ENCODE measurements at regions not wholly inside any gene's neighbourhood (a gene's known extent, or its start where the extent isn't known, plus 50 kb on each side); places are given as distances from the start of the nearest gene placed in this dataset.
A peak's percentile ranks its signal among the peaks of the same experiment; 100 is the strongest.

DNA sequence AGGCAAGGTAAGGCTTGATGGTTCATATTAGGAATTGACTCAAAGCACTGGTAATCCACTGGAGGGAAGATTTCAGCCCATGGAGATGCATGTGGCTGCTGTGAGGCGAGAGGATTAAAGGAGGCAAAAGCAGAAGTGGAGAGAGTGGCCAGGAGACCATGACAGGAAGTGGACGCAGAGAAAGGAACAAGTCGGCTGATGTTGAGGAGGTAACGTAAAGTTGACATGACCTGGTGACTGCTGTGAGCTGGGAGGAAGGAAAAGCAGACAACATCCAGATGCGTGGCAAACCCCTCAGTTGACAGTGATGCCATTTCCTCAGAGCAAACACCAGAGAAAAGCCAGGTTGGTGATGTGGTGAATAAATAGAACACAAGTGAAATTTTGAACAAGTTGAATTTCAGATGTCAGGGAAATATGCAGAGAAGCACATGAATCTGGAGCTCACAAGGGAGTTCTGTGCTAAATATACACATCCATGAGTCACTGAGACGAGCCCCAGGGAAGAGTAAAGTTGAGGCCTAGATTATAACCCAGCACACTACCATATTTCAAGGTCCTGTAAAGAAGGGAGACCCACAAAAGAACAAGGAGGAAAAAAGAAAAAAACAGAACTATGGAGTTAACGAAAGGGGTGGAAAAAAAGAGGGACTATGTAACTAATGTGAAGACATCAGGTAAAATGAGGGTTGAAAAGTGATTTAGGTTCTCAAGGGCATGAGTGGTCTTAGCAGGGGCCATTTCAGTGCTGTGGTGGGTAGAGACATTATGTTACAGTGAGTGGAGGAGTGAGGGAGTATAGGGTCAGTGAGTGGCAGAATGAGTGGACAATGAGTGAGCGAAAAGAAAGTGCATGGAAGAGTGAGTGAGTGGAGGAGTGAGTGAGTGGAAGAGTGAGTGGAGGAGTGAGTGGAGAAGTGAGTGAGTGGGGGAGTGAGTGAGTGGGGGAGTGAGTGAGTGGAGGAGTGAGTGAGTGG is 61.6 kb upstream of the GZMB start:
- in situ Hi-C loops (cut with MboI; ENCODE audit: low pct_unique_long_range_greater_than_20kb, low sequenced_read_pairs) = loop anchor here (25.0 kb wide), 1 partner anchor 358 kb away; the partner anchor contains the start of genes ADCY4 and RIPK3
- DNase-seq = peak; percentile 62

DNA sequence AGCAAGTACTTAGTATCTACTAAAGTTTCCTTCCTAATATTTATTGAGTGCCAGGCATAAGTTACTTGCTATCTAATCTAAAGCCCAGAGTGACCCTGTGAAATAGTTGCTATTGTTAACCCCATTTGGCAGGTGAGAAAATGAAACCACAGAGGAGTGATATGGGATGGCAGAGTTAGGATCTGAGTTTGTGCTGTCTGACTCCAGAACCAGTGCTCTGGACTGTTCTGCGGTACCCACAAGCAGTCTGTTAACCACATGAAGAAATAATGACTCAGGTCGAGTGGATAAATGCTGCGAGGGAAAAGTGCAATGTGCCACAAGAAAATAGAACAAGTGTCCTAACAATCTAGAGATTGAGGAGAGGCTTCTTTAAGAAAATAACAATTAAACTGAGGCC is 60.7 kb upstream of the GZMB start:
- in situ Hi-C loops (cut with MboI; ENCODE audit: low pct_unique_long_range_greater_than_20kb, low sequenced_read_pairs) = loop anchor here (25.0 kb wide), 1 partner anchor 357 kb away; the partner anchor contains the start of genes ADCY4 and RIPK3
- DNase-seq = no peak

DNA sequence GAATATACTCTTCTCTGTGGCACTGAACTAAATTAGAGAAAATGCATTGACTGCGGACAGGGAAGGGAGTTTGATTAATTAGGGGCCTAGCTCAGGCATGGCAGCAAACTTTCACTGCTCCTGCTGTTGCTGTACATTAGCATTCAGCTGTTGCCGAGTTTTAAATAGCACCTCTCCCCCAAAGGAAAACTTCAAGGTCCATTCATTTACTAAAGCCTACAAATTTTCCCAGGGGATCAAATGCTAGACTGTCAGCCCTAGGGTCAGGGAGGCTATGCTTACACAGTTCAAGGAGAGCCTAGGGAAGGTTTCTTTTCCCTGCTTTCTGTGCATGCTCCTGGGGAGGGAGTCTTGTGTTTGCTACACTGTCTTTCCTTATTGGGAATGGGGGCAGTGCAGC is 60.0 kb upstream of the GZMB start:
- no peak for DNase-seq
- in situ Hi-C loops (cut with MboI; ENCODE audit: low pct_unique_long_range_greater_than_20kb, low sequenced_read_pairs) = loop anchor here (25.0 kb wide), 1 partner anchor 357 kb away; the partner anchor contains the start of genes ADCY4 and RIPK3

DNA sequence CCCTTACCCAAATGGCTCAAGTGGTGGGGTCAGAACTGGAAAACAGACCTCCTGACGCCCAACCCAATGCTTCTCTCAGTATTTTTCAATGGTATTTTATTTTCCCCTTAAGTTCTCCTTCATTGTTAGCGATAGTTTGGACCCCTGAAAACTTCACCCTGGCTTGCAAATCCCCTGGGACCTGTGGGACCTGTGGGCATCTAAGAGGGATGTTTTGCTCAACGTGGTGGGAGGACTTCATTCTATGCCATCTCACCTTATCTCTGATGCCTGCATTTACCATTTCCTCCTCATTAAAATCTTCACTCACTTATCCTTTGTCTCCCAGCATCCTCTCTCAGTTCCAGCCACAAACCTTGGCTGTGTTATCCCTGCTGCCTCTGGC is 59.4 kb upstream of the GZMB start:
- in situ Hi-C loops (cut with MboI; ENCODE audit: low pct_unique_long_range_greater_than_20kb, low sequenced_read_pairs) = loop anchor here (25.0 kb wide), 1 partner anchor 356 kb away; the partner anchor contains the start of genes ADCY4 and RIPK3
- DNase-seq = no peak

DNA sequence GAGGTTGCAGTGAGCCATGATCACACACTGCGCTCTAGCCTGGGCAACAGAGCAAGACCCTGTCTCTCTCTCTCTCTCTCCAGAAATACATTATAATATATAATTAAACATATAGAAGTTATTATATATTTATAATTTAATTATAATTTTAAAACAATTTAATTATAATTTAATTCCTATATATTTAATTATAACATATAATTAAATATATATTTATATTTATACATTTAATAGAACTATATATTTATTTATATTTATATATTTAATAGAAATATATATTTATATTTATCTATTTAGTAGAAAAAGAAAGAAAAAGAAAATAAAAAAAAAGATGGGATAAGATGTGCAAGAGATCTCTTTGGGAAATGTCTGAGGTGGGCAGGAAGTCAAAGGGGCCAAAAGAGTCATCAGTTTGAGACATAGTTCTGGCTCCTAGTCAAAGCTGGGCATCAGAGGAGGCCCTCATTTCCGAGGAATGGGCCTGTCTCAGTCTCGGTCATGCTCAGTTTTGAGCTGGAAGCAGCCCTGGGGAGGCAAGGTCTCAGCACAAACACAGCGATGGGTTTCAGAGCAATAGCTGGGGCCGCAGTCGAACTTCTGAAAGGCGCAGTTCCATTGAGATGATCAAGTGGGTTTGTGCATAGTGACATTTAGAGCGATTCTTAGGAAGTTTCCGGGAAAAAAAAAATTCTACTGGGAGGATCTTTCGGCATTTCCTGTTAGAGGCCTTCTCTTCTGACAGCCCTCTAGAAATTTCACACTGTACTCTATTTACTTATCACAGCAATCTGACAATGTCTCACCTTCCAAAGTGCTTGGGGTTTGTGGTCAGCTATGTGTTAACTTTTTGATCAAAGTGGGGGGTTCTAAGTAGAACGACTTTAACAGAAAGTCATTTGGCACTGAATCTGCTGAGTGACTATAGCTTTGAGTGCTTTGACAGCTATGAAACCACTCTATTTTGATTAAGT is 58.7 kb upstream of the GZMB start:
- in situ Hi-C loops (cut with MboI; ENCODE audit: low pct_unique_long_range_greater_than_20kb, low sequenced_read_pairs) = loop anchor here (25.0 kb wide), 1 partner anchor 355 kb away; the partner anchor contains the start of genes ADCY4 and RIPK3

DNA sequence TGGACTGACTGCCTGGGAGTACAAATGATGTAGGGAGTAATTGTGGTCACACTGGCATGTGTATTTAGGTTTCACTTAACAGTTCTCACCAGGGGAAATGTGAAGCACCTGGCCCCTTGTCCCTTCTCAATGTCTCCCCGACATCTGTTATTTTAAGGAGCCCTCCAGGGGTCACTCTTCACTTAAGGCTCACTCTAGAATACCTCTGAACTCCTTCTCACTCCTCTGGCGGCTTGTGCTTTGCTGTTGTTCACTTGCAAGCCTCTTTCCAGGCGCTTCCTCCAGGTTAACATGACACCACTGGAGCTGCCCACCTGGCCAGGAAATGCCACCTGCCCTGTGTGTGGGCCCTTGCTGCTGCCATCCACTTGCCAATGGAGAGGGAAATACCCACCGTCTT is 56.5 kb upstream of the GZMB start:
- in situ Hi-C loops (cut with MboI; ENCODE audit: low pct_unique_long_range_greater_than_20kb, low sequenced_read_pairs) = loop anchor here (25.0 kb wide), 1 partner anchor 353 kb away; the partner anchor contains the start of genes ADCY4 and RIPK3
- DNase-seq = no peak

More for the DNA sequence above, 58.7 kb upstream of the GZMB start:
- no peak for DNase-seq

DNA sequence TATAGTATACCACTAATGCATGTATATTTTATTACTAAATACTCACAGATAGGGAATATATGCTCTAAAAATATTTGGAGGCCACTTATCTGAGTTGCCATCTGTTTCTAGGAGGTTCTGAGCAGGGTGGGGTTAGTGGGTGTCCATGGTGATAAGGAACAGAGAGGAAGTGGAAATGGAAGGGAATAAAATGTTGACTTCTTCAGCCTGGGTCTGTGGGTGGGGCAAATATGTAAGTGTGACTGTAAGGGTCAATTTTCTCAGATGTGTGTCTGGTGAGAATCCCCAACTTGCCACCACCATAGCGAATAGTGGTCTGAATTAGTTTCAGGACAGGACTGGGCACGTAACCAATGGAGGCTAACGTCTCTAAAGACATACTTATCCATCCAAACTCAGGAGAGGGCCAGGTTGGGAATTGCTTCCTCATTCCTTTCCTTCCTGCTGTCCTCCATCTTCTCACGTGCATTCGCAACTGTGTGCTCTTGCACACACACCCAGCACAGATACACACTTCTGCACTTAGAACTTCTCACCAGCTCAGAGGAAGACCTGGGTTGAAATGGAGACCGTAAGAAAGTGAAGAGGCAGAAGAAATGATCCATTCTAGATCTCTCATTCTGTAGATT is 54.2 kb upstream of the GZMB start:
- no peak for DNase-seq

More for the DNA sequence above, 54.2 kb upstream of the GZMB start:
- in situ Hi-C loops (cut with MboI; ENCODE audit: low pct_unique_long_range_greater_than_20kb, low sequenced_read_pairs) = loop anchor here (25.0 kb wide), 1 partner anchor 351 kb away; the partner anchor contains the start of genes ADCY4 and RIPK3

All from KBM-7 (cell line).